ENCODE measurements at regions not wholly inside any gene's neighbourhood (a gene's known extent, or its start where the extent isn't known, plus 50 kb on each side); places are given as distances from the start of the nearest gene placed in this dataset.

- no peak overlapping the region for H3K4me3 ChIP-seq
- TF ChIP-seq POLR2A (IDR thresholded peaks at IDR 0.05): no peak
- TF ChIP-seq, protein P1, sequence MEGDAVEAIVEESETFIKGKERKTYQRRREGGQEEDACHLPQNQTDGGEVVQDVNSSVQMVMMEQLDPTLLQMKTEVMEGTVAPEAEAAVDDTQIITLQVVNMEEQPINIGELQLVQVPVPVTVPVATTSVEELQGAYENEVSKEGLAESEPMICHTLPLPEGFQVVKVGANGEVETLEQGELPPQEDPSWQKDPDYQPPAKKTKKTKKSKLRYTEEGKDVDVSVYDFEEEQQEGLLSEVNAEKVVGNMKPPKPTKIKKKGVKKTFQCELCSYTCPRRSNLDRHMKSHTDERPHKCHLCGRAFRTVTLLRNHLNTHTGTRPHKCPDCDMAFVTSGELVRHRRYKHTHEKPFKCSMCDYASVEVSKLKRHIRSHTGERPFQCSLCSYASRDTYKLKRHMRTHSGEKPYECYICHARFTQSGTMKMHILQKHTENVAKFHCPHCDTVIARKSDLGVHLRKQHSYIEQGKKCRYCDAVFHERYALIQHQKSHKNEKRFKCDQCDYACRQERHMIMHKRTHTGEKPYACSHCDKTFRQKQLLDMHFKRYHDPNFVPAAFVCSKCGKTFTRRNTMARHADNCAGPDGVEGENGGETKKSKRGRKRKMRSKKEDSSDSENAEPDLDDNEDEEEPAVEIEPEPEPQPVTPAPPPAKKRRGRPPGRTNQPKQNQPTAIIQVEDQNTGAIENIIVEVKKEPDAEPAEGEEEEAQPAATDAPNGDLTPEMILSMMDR (IDR thresholded peaks at IDR 0.05): no peak
- intact Hi-C loops (cut with DNase I): no loop called here
- DNase-seq (no peak), ATAC-seq (no peak)
- 76 to 92% (median 91%) methylated on average over 1 of the region's 1 CpG for WGBS, 4 donors
- no peaks in the 10 kb centered on the region for H3K36me3 ChIP-seq
- peaks cover 0 to 4% (median 0%) of the 10 kb centered on the region in 12 donors for H3K9me3 ChIP-seq
- H3K27me3 ChIP-seq: no peaks in the 10 kb centered on the region
- no peak overlapping the region for H3K27ac ChIP-seq
- H3K4me1 ChIP-seq: no peaks in the 10 kb centered on the region
Observed at GRCh38 chr11:87754685-87755084, 420.6 kb downstream of the RAB38 start.

- 69 to 88% (median 73%) methylated on average over 2 of the region's 2 CpGs for WGBS, 4 donors
- intact Hi-C loops (cut with DNase I): no loop called here
- TF ChIP-seq, protein P1 (IDR thresholded peaks at IDR 0.05): no peak
- TF ChIP-seq POLR2A (IDR thresholded peaks at IDR 0.05): no peak
Observed at GRCh38 chr11:87753143-87753542, 422.1 kb downstream of the RAB38 start.

DNA sequence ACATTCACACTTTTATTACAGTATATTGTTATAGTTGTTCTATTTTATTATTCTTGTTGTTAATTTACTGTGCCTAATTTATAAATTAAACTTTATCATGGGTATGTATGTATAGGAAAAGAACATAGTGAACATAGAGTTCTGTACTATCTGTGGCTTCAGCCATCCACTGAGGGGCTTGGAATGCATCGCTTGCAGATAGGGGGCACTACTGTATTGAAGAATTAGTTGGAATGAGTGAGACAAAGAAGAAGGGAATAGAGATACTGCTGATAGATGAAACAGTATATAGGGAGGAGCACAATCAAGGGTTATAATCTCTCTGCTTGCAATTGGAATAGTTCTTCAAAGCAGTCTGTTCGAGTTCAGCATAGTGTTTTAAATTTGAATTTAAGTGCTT is 432.2 kb downstream of the RAB38 start:
- intact Hi-C loops (cut with DNase I): no loop called here
- H3K9me3 ChIP-seq: no peaks in the 10 kb centered on the region
- H3K4me1 ChIP-seq: no peaks in the 10 kb centered on the region
- peaks cover 0 to 4% (median 0%) of the 10 kb centered on the region in 9 donors for H3K27me3 ChIP-seq
- ATAC-seq (no peak), DNase-seq (no peak)
- H3K4me3 ChIP-seq: no peak overlapping the region
- WGBS, 4 donors: 27 to 46% (median 36%) methylated on average over 2 of the region's 2 CpGs
- TF ChIP-seq POLR2A (IDR thresholded peaks at IDR 0.05): no peak
- TF ChIP-seq, protein P1 (IDR thresholded peaks at IDR 0.05): peak in 2 of 12 donors; percentile 12 to 23
- no peak overlapping the region for H3K27ac ChIP-seq
- H3K36me3 ChIP-seq: no peaks in the 10 kb centered on the region

More at GRCh38 chr11:87753143-87753542, 422.1 kb downstream of the RAB38 start:
- H3K4me3 ChIP-seq: no peak overlapping the region
- H3K27me3 ChIP-seq: no peaks in the 10 kb centered on the region
- H3K27ac ChIP-seq: no peak overlapping the region
- no peaks in the 10 kb centered on the region for H3K9me3 ChIP-seq
- no peak for DNase-seq
- H3K4me1 ChIP-seq: no peaks in the 10 kb centered on the region
- H3K36me3 ChIP-seq: no peaks in the 10 kb centered on the region
- no peak for ATAC-seq

- intact Hi-C loops (cut with DNase I): no loop called here
- Histone ChIP-seq H3K9me3 (no peaks in the 10 kb centered on the region), H3K27me3 (peaks cover 0 to 4% (median 0%) of the 10 kb centered on the region in 9 donors), H3K4me3 (no peak overlapping the region), H3K27ac (no peak overlapping the region), H3K4me1 (no peaks in the 10 kb centered on the region), H3K36me3 (no peaks in the 10 kb centered on the region)
- no peak for DNase-seq
- no peak for TF ChIP-seq POLR2A (IDR thresholded peaks at IDR 0.05)
- TF ChIP-seq, protein P1 (IDR thresholded peaks at IDR 0.05): no peak
- no peak for ATAC-seq
- 73 to 89% (median 80%) methylated on average over 3 of the region's 3 CpGs for WGBS, 4 donors
Observed at GRCh38 chr11:87740968-87741367, 434.3 kb downstream of the RAB38 start.

Measured in heart left ventricle (tissue), 16 donors.